HEK293 (cell line): ENCODE measurements at regions not wholly inside any gene's neighbourhood (a gene's known extent, or its start where the extent isn't known, plus 50 kb on each side); places are given as distances from the start of the nearest gene placed in this dataset.

Experiments used
- CTCF ChIA-PET: fragments of 350-600 bp; formaldehyde crosslinking; extraction: SDS; loops from one replicate; lab custom pipeline; 2021; ENCODE audit warnings: antibody characterized with exemption; lab: Yijun Ruan, JAX
- POLR2A ChIA-PET: fragments of 300-600 bp; formaldehyde crosslinking; extraction: SDS; loops from one replicate; lab custom pipeline; 2020; ENCODE audit warnings: antibody characterized with exemption, inconsistent platforms; lab: Yijun Ruan, JAX
- H3K27ac ChIP-seq: fragments of 200-500 bp; sonication (Bioruptor generic); 2 replicates; pipeline ENCODE4 v1.5.1; 2014; ENCODE audit warnings: low read depth, low read length, control low read depth, inconsistent platforms; ENCODE audit errors: extremely low read depth
- H3K36me3 ChIP-seq, 2 experiments: fragments of 200-500 bp in 1 of 2; sonication (Bioruptor generic) in 1 of 2; 1 replicate in 1 of 2; 2 replicates in 1 of 2; pipeline ENCODE4 v1.5.1; 2014 to 2017; ENCODE audit warnings: inconsistent platforms in 2 of 2, low read length in 2 of 2; ENCODE audit not compliant: control insufficient read depth in 2 of 2, insufficient read depth in 1 of 2
- H3K4me1 ChIP-seq: fragments of 200-500 bp; sonication (Bioruptor generic); 2 replicates; pipeline ENCODE4 v1.5.1; 2014; ENCODE audit warnings: mild to moderate bottlenecking, low read length, inconsistent platforms; ENCODE audit not compliant: control insufficient read depth, insufficient read depth
- H3K4me3 ChIP-seq: 2 replicates; pipeline ENCODE4 v1.5.1; 2011; ENCODE audit warnings: low read depth, mild to moderate bottlenecking, control low read depth, low read length, moderate library complexity
- H3K9me3 ChIP-seq: fragments of 200-500 bp; sonication (Bioruptor generic); 2 replicates; pipeline ENCODE4 v1.5.1; 2014; ENCODE audit warnings: low read depth, low read length, inconsistent platforms; ENCODE audit not compliant: control insufficient read depth, insufficient read depth
- GLI2 ChIP-seq: fragments of 450-650 bp; formaldehyde crosslinking; IDR thresholded peaks from 2 replicates; pipeline ENCODE4; 2017; ENCODE audit warnings: missing biosample characterization, missing genetic modification characterization, low read depth, borderline replicate concordance
- KLF8 ChIP-seq: fragments of 450-650 bp; formaldehyde crosslinking; IDR thresholded peaks from 2 replicates; pipeline ENCODE4 v1.5.1; 2016; ENCODE audit warnings: missing biosample characterization, missing genetic modification characterization
- KLF9 ChIP-seq: fragments of 450-650 bp; formaldehyde crosslinking; IDR thresholded peaks from 2 replicates; pipeline ENCODE4 v1.5.1; 2016; ENCODE audit warnings: missing biosample characterization, missing genetic modification characterization, low read depth
- OVOL3 ChIP-seq: fragments of 450-650 bp; formaldehyde crosslinking; IDR thresholded peaks from 2 replicates; pipeline ENCODE4 v1.5.1; 2016; ENCODE audit warnings: missing biosample characterization, missing genetic modification characterization
- SCRT2 ChIP-seq: fragments of 450-650 bp; formaldehyde crosslinking; IDR thresholded peaks from 2 replicates; pipeline ENCODE4 v1.5.1; 2016; ENCODE audit warnings: missing biosample characterization, missing genetic modification characterization
- SETDB1 ChIP-seq: IDR thresholded peaks from one replicate; pipeline ENCODE4 v1.6.1; 2017; ENCODE audit warnings: mild to moderate bottlenecking, low read length, moderate library complexity, mixed read lengths; ENCODE audit not compliant: insufficient read length
- TCF7L2 ChIP-seq: IDR thresholded peaks from 2 replicates; pipeline ENCODE4 v1.6.1; 2011; ENCODE audit warnings: low read depth, mild to moderate bottlenecking, inconsistent platforms, low read length, moderate library complexity, borderline replicate concordance
- ZBTB21 ChIP-seq: fragments of 450-650 bp; formaldehyde crosslinking; IDR thresholded peaks from 2 replicates; pipeline ENCODE4 v1.5.1; 2017; ENCODE audit warnings: missing biosample characterization, missing genetic modification characterization
- ZNF341 ChIP-seq: fragments of 450-650 bp; formaldehyde crosslinking; IDR thresholded peaks from 2 replicates; pipeline ENCODE4; 2016; ENCODE audit warnings: low read depth, missing biosample characterization, missing genetic modification characterization
- ZNF571 ChIP-seq: fragments of 450-650 bp; formaldehyde crosslinking; IDR thresholded peaks from 2 replicates; pipeline ENCODE4 v1.5.0; 2017; ENCODE audit warnings: missing biosample characterization, missing genetic modification characterization
- ZNF621 ChIP-seq: fragments of 450-650 bp; formaldehyde crosslinking; IDR thresholded peaks from 2 replicates; pipeline ENCODE4 v1.5.1; 2017; ENCODE audit warnings: missing biosample characterization, missing genetic modification characterization
- ZNF747 ChIP-seq: fragments of 450-650 bp; formaldehyde crosslinking; IDR thresholded peaks from 2 replicates; pipeline ENCODE4 v1.5.1; 2016; ENCODE audit warnings: missing biosample characterization, missing genetic modification characterization
- ZNF777 ChIP-seq: fragments of 450-650 bp; formaldehyde crosslinking; IDR thresholded peaks from 2 replicates; pipeline ENCODE4 v1.5.1; 2017; ENCODE audit warnings: missing biosample characterization, missing genetic modification characterization, borderline replicate concordance
- ZNF791 ChIP-seq: fragments of 450-650 bp; formaldehyde crosslinking; IDR thresholded peaks from 2 replicates; pipeline ENCODE4 v1.5.1; 2016; ENCODE audit warnings: missing biosample characterization, missing genetic modification characterization
- TF ChIP-seq, protein P1 (sequence below): fragments of 450-650 bp; formaldehyde crosslinking; IDR thresholded peaks from 2 replicates; pipeline ENCODE4 v1.5.1; 2016; ENCODE audit warnings: missing biosample characterization, missing genetic modification characterization
- TF ChIP-seq, protein P2 (sequence below): fragments of 450-650 bp; formaldehyde crosslinking; IDR thresholded peaks from 2 replicates; pipeline ENCODE4 v1.5.1; 2016; ENCODE audit warnings: missing biosample characterization, missing genetic modification characterization
- TF ChIP-seq, protein P3 (sequence below): fragments of 450-650 bp; formaldehyde crosslinking; conservative IDR thresholded peaks from 2 replicates; pipeline ENCODE4 v1.5.1; 2016; ENCODE audit warnings: low read depth, missing biosample characterization, missing genetic modification characterization

DNA sequence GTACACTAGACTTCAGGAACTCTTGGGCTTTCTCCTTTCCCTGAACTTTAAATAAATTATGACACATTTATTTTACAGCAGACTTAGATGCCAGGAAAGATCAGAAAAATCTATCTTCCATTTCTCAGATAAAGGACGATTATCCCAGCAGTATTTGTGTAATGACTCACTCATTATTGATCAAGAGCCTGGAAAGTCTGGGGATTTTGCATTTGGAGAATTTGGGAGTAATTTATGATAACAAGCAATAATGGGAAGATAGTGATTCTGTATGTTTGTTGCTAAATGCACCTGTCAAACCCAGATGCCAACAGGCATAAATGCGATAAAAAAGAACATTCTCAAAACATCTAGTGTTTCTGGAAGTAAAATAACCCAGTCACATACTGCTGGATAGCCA, 480.2 kb upstream of the ATP2B1 start:
- ChIA-PET POLR2A (no interaction called here), CTCF (no interaction called here)
- Histone ChIP-seq H3K9me3 (no peaks in the 10 kb centered on the region), H3K4me1 (no peaks in the 10 kb centered on the region), H3K4me3 (no peak overlapping the region), H3K36me3 (no peaks in the 10 kb centered on the region), H3K27ac (no peak overlapping the region)
- TF ChIP-seq OVOL3 (tag by site-specific recombination) (no peak), KLF8 (tag by site-specific recombination) (no peak), ZNF341 (tag by site-specific recombination) (no peak), ZNF621 (no peak), ZBTB21 (tag by site-specific recombination) (no peak), ZNF747 (tag by site-specific recombination) (no peak), GLI2 (tag by site-specific recombination) (no peak), ZNF777 (tag by site-specific recombination) (no peak), KLF9 (tag by site-specific recombination) (no peak), TCF7L2 (no peak), ZNF571 (tag by site-specific recombination) (no peak)
- TF ChIP-seq, protein P1, sequence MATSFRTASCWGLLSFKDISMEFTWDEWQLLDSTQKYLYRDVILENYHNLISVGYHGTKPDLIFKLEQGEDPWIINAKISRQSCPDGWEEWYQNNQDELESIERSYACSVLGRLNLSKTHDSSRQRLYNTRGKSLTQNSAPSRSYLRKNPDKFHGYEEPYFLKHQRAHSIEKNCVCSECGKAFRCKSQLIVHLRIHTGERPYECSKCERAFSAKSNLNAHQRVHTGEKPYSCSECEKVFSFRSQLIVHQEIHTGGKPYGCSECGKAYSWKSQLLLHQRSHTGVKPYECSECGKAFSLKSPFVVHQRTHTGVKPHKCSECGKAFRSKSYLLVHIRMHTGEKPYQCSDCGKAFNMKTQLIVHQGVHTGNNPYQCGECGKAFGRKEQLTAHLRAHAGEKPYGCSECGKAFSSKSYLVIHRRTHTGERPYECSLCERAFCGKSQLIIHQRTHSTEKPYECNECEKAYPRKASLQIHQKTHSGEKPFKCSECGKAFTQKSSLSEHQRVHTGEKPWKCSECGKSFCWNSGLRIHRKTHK (tag by site-specific recombination), result no peak
- TF ChIP-seq, protein P2, sequence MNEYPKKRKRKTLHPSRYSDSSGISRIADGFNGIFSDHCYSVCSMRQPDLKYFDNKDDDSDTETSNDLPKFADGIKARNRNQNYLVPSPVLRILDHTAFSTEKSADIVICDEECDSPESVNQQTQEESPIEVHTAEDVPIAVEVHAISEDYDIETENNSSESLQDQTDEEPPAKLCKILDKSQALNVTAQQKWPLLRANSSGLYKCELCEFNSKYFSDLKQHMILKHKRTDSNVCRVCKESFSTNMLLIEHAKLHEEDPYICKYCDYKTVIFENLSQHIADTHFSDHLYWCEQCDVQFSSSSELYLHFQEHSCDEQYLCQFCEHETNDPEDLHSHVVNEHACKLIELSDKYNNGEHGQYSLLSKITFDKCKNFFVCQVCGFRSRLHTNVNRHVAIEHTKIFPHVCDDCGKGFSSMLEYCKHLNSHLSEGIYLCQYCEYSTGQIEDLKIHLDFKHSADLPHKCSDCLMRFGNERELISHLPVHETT (tag by site-specific recombination), result no peak

DNA sequence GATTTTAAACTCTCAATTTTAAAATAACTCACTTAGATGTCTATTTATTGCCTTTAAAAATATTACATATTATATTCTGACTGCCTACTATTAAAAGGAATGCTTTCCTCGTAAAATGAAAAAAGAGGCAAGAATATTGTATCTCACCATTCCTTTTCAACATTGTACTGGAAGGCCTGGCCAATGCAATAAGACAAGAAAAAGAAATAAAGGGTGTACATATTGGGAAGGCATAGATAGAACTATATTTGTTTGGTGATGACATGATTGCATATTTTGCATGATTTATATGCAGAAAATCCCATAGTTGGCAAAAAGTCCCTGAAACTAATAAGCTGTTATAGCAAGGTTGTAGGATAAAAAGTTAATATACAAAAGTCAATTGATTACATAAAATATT, 474.6 kb upstream of the ATP2B1 start:
- CTCF ChIA-PET, result no interaction called here
- no peaks in the 10 kb centered on the region for H3K9me3 ChIP-seq

More for the DNA sequence above, 474.6 kb upstream of the ATP2B1 start:
- no peaks in the 10 kb centered on the region for H3K4me1 ChIP-seq
- TF ChIP-seq SETDB1 (peak; percentile 94), SCRT2 (no peak), ZNF791 (tag by site-specific recombination) (no peak)
- TF ChIP-seq, protein P3, sequence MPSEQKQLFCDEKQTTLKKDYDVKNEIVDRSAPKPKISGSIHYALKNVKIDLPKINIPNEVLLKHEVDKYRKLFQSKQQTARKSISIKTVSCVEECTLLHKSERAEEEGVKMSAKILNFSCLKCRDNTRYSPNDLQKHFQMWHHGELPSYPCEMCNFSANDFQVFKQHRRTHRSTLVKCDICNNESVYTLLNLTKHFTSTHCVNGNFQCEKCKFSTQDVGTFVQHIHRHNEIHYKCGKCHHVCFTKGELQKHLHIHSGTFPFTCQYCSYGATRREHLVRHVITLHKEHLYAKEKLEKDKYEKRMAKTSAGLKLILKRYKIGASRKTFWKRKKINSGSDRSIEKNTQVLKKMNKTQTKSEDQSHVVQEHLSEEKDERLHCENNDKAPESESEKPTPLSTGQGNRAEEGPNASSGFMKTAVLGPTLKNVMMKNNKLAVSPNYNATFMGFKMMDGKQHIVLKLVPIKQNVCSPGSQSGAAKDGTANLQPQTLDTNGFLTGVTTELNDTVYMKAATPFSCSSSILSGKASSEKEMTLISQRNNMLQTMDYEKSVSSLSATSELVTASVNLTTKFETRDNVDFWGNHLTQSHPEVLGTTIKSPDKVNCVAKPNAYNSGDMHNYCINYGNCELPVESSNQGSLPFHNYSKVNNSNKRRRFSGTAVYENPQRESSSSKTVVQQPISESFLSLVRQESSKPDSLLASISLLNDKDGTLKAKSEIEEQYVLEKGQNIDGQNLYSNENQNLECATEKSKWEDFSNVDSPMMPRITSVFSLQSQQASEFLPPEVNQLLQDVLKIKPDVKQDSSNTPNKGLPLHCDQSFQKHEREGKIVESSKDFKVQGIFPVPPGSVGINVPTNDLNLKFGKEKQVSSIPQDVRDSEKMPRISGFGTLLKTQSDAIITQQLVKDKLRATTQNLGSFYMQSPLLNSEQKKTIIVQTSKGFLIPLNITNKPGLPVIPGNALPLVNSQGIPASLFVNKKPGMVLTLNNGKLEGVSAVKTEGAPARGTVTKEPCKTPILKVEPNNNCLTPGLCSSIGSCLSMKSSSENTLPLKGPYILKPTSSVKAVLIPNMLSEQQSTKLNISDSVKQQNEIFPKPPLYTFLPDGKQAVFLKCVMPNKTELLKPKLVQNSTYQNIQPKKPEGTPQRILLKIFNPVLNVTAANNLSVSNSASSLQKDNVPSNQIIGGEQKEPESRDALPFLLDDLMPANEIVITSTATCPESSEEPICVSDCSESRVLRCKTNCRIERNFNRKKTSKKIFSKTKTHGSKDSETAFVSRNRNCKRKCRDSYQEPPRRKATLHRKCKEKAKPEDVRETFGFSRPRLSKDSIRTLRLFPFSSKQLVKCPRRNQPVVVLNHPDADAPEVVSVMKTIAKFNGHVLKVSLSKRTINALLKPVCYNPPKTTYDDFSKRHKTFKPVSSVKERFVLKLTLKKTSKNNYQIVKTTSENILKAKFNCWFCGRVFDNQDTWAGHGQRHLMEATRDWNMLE, result no peak
- TF ChIP-seq, all 188 proteins: peak for 1
- POLR2A ChIA-PET, result no interaction called here
- Histone ChIP-seq H3K27ac (no peak overlapping the region), H3K36me3 (no peaks in the 10 kb centered on the region), H3K4me3 (no peak overlapping the region)
